ENCODE measurements at regions not wholly inside any gene's neighbourhood (a gene's known extent, or its start where the extent isn't known, plus 50 kb on each side); places are given as distances from the start of the nearest gene placed in this dataset.

- no peak overlapping the region for H3K4me3 ChIP-seq (ENCODE audit: low read depth, low read length)
- TF ChIP-seq CTCF (IDR thresholded peaks at IDR 0.05; ENCODE audit: low read depth, low read length) = no peak
These were observed 185.8 kb upstream of the RMST start for GRCh38 chr12:97276661-97277429.

- no peak for TF ChIP-seq CTCF (IDR thresholded peaks at IDR 0.05; ENCODE audit: low read depth, low read length)
- no peak overlapping the region for H3K4me3 ChIP-seq (ENCODE audit: low read depth, low read length)
These were observed 179.3 kb upstream of the RMST start for GRCh38 chr12:97283297-97283696.

DNA sequence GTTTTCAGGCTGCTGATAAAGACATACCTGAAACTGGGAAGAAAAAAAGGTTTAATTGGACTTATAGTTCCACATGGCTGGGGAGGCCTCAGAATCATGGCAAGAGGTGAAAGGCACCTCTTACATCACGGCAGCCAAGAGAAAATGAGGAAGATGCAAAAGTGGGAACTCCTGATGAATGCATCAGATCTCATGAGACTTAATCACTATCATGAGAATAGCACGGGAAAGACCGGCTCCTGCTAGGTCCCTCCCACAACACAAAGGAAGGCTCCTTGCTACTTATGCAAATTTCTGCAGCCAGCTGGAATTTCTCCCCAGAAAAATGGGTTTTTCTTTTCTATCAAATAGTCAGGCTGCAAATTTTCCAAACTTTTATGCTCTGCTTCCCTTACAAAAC, 174.1 kb upstream of the RMST start:
- no peak overlapping the region for H3K4me3 ChIP-seq (ENCODE audit: low read depth, low read length)
- no peak for TF ChIP-seq CTCF (IDR thresholded peaks at IDR 0.05; ENCODE audit: low read depth, low read length)

DNA sequence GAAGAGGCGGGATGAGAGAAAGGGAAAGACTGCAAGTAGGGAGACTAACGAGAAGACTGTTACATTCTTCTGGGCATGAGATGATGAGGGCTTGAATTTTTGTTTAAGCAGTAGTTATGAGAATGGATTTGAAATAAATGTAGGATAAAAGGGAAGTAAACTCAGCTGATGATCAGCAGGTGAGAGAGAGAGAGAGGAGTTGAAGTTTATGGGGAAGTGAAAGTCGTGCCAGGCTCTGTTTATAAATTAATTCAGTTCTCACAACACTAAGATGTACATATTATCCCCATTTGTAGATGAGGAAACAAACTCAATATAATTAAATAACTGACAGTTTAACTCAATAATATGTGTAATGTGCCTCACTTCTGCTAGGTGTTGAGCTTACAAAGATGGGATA, 170.0 kb upstream of the RMST start:
- TF ChIP-seq CTCF (IDR thresholded peaks at IDR 0.05; ENCODE audit: low read depth, low read length) = no peak
- no peak overlapping the region for H3K4me3 ChIP-seq (ENCODE audit: low read depth, low read length)

- H3K4me3 ChIP-seq (ENCODE audit: low read depth, low read length) = no peak overlapping the region
- TF ChIP-seq CTCF (IDR thresholded peaks at IDR 0.05; ENCODE audit: low read depth, low read length) = no peak
These were observed 169.1 kb upstream of the RMST start for GRCh38 chr12:97293541-97293940.

GRCh38 chr12:97299847-97300246, 162.8 kb upstream of the RMST start:
- no peak for TF ChIP-seq CTCF (IDR thresholded peaks at IDR 0.05; ENCODE audit: low read depth, low read length)
- H3K4me3 ChIP-seq (ENCODE audit: low read depth, low read length) = no peak overlapping the region

- H3K4me3 ChIP-seq (ENCODE audit: low read depth, low read length) = no peak overlapping the region
- no peak for TF ChIP-seq CTCF (IDR thresholded peaks at IDR 0.05; ENCODE audit: low read depth, low read length)
These were observed 162.2 kb upstream of the RMST start for GRCh38 chr12:97300431-97300830.
